ENCODE measurements at regions not wholly inside any gene's neighbourhood (a gene's known extent, or its start where the extent isn't known, plus 50 kb on each side); places are given as distances from the start of the nearest gene placed in this dataset.

GRCh38 chr6:139706912-139707311 lies 332.5 kb upstream of the CITED2 start:
- no peak for TF ChIP-seq EZH2 (IDR thresholded peaks at IDR 0.05; ENCODE audit: insufficient read depth, poor library complexity, severe bottlenecking)
- no peak for TF ChIP-seq EZH2phosphoT487 (IDR thresholded peaks at IDR 0.05; ENCODE audit: insufficient read depth, low read depth)

Data from GM23248 (cell line).